C4-2B (cell line): ENCODE measurements at regions not wholly inside any gene's neighbourhood (a gene's known extent, or its start where the extent isn't known, plus 50 kb on each side); places are given as distances from the start of the nearest gene placed in this dataset.
"Not testable (repeated sequence)": the region's sequence is repeated elsewhere in the genome, so short reads cannot be mapped to it uniquely, and the experiment has no call there.

ENCODE experiments used
- H3K27ac ChIP-seq: fragments of 450-650 bp; 2 replicates; pipeline ENCODE4 v1.5.1; 2017
- ZFX ChIP-seq: fragments of 450-650 bp; IDR thresholded peaks from 2 replicates; pipeline ENCODE4 v1.6.1; 2017
- TF ChIP-seq, protein P1 (sequence below): fragments of 450-650 bp; conservative IDR thresholded peaks from 2 replicates; pipeline ENCODE4 v1.5.1; 2017; ENCODE audit warnings: mild to moderate bottlenecking

DNA sequence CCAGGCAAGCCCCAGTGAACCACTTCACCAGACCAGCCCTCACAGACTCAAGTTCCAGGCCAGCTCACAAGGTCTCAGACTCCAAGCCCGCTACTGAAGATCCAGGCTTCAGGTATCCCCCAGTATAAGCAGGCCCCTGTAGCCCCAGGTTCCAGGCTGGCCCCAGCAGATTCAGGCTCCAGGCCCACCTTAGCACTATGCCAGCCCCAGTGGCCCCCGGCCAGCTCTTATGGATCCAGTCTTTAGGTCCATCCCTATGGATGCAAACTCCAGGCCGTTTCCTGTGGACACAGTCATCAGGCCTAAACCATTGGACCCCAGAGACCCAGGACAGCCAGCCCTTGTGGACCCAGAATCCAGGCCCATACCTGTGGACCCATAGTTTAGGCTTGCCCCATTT, 277.8 kb upstream of the MAGEB18 start:
- no peak overlapping the region for H3K27ac ChIP-seq
- no peak for TF ChIP-seq ZFX
- TF ChIP-seq, protein P1, sequence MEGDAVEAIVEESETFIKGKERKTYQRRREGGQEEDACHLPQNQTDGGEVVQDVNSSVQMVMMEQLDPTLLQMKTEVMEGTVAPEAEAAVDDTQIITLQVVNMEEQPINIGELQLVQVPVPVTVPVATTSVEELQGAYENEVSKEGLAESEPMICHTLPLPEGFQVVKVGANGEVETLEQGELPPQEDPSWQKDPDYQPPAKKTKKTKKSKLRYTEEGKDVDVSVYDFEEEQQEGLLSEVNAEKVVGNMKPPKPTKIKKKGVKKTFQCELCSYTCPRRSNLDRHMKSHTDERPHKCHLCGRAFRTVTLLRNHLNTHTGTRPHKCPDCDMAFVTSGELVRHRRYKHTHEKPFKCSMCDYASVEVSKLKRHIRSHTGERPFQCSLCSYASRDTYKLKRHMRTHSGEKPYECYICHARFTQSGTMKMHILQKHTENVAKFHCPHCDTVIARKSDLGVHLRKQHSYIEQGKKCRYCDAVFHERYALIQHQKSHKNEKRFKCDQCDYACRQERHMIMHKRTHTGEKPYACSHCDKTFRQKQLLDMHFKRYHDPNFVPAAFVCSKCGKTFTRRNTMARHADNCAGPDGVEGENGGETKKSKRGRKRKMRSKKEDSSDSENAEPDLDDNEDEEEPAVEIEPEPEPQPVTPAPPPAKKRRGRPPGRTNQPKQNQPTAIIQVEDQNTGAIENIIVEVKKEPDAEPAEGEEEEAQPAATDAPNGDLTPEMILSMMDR: no peak

DNA sequence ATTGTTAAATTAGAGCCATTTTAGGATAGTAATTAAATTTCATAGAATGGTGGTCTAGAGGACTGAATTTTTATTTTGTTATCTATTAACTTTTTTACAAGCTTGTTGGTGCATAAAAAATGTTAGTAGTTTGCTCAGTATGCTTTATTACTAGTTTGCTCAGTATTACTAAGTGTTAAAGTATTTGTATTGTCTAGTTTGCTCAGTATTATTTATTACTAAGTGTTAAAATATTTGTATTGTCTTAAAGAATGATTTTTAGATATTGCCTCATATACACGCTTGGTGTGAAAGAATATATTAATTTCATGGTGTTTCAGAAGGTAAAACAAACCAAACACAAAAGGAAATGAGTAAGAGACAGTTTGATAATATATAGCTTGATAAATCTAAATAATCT, 268.4 kb upstream of the MAGEB18 start:
- no peak overlapping the region for H3K27ac ChIP-seq
- no peak for TF ChIP-seq ZFX
- TF ChIP-seq, protein P1: no peak

DNA sequence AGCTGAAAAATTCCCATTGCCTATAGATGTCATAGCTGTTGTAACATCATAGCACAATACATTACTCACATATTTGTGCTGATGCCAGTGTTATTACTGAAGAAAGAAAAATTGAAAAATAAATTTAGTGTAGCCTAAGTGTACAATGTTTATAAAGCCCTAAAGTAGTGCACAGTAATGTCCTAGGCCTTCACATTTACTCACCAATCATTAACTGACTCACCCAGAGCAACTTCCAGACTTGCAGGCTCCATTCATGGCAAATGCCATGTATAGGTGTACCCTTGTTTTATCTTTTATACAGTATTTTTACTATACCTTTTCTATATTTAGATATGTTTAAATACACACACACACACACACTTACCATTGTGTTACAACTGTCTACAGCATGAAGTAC, 265.4 kb upstream of the MAGEB18 start:
- H3K27ac ChIP-seq: no peak overlapping the region
- TF ChIP-seq, protein P1: no peak
- no peak for TF ChIP-seq ZFX

DNA sequence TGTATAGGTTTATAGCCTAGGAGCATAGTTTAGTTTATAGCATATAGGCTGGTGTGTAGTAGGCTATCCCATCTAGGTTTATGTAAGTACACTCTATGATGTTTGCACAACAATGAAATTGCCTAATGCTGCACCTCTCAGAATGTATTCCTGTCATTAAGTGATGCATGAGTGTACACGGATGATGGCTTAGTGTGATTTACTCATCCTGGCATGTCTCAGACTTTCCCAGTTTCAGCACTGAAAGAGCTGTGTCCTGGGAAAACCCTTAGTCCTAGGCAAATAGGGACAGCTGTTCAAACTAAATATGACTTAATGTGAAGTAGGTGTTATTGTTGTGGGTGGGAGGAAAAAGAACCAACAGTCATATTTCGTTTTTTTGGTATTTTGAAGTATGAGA, 264.9 kb upstream of the MAGEB18 start:
- no peak for TF ChIP-seq ZFX
- TF ChIP-seq, protein P1: no peak
- H3K27ac ChIP-seq: no peak overlapping the region

DNA sequence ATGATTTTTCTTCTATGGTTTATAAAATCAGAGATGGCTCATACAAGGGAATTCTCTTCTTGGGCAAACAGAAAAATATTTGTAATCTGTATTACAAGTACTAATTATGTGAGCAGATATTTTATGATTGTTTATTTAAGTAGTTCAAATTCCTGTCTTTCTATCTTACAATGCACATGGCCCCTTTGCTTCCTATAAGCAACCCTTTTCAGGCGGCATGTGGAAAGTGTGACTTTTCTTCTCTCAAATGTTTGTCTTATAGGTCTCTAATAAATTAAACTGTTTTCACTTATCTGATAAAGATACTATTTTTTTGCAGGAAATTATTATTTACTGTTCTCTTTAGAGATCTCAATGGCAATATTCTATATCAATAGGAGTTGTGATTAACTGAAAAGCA, 259.3 kb upstream of the MAGEB18 start:
- H3K27ac ChIP-seq: no peak overlapping the region
- TF ChIP-seq ZFX: no peak
- TF ChIP-seq, protein P1: no peak

DNA sequence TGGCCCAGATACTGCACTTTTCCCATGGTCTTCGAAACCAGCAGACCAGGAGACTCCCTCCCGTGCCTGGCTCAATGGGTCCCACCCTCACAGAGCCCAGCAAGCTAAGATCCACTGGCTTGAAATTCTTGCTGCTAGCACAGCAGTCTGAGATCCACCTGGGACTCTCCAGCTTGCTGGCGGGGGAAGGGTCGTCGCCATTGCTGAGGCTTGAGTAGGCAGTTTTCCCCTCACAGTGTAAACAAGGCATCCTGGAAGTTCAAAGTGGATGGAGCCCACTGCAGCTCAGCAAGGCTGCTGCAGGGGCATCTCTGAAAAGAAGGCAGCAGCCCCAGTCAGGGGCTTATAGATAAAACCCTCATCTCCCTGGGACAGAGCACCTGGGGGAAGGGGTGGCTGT, 255.6 kb upstream of the MAGEB18 start:
- not testable (repeated sequence) for H3K27ac ChIP-seq

DNA sequence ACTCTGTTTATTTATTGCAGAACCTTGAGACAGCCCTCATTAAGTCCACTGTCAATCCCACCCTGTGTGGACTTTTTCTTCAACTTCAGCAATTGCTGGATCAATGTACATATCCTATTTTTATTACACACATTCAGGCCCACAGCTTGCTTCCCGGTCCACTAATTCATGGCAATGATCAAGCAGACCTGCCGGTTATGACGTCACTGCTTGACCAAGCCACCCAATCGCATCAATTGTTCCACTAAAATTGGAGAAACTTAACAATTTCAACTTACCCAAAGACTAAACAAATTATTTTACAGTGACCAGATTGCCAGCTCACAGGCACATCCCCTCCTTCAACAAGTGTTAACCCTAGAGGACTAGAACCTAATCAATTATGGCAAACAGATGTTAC, 240.4 kb upstream of the MAGEB18 start:
- TF ChIP-seq ZFX: no peak
- TF ChIP-seq, protein P1: no peak
- no peak overlapping the region for H3K27ac ChIP-seq

DNA sequence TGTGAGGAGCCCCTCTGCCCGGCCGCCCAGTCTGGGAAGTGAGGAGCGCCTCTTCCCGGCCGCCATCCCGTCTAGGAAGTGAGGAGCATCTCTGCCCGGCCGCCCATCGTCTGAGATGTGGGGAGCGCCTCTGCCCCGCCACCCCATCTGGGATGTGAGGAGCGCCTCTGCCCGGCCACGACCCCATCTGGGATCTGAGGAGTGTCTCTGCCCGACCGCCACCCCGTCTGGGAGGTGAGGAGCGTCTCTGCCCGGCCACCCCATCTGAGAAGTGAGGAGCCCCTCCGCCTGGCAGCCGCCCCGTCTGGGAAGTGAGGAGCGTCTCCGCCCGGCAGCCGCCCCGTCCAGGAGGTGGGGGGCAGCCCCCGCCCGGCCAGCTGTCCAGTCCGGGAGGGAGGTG, 232.4 kb upstream of the MAGEB18 start:
- not testable (repeated sequence) for H3K27ac ChIP-seq

DNA sequence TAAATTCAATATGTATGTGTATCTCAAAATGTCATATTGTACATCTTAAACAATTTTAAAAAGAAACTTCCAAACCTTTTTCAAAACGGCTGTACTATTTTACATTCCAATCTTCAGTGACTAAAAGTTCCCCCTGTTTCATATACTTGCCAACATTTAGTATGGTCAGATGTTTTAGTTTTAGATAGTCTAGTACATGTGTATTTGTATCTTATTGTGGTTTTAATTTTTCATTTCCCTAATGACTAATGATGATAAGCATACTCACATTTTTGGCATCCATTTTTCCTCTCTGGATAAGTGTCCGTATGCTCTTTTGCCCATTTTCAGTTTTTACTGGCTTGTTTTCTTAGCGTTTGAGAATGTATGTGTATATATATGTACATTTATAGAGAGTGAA, 212.2 kb upstream of the MAGEB18 start:
- no peak for TF ChIP-seq ZFX
- TF ChIP-seq, protein P1: no peak
- no peak overlapping the region for H3K27ac ChIP-seq
